ENCODE measurements at regions not wholly inside any gene's neighbourhood (a gene's known extent, or its start where the extent isn't known, plus 50 kb on each side); places are given as distances from the start of the nearest gene placed in this dataset.

- no peaks in the 10 kb centered on the region for H3K36me3 ChIP-seq (ENCODE audit: control insufficient read depth, insufficient read depth, low read length)
- H3K27me3 ChIP-seq (ENCODE audit: control insufficient read depth, insufficient read depth, low read length), result no peaks in the 10 kb centered on the region
- H3K23ac ChIP-seq (ENCODE audit: low read depth, low read length), result no peak overlapping the region
- H4K91ac ChIP-seq (ENCODE audit: insufficient read depth, low read depth, low read length), result no peak overlapping the region
- BruUV-seq (replicated peaks), result no TSS peak
- dilution Hi-C loops (cut with HindIII; ENCODE audit: low sequenced_read_pairs, unreplicated experiment) (no loop called here), intact Hi-C loops (cut with micrococcal nuclease) (loop anchor here (5.0 to 10.0 kb wide), 2 partner anchors 156 to 213 kb away; no protein-coding TSS in a partner anchor), in situ Hi-C loops (cut with MboI; ENCODE audit: low sequenced_read_pairs) (loop anchor here (10.0 kb wide), 1 partner anchor 56 kb away; the partner anchor contains the start of gene MEF2C)
- H3K9me1 ChIP-seq (ENCODE audit: insufficient read depth, low read length), result peaks cover 8% of the 10 kb centered on the region
- no peak overlapping the region for H3K4me2 ChIP-seq (ENCODE audit: low read depth, low read length)
- H3K9ac ChIP-seq (ENCODE audit: low read depth, low read length), result no peak overlapping the region
- no peak overlapping the region for H4K5ac ChIP-seq (ENCODE audit: low read depth, low read length)
- no CpG with 5 or more reads among the region's 1 CpG for WGBS, 2 experiments (ENCODE audit: extremely low coverage in 2 of 2, insufficient read length in 1 of 2)
- H3K18ac ChIP-seq (ENCODE audit: low read depth, low read length), result no peak overlapping the region
- no peaks in the 10 kb centered on the region for H3K9me3 ChIP-seq (ENCODE audit: control insufficient read depth, insufficient read depth, low read length)
- ATAC-seq (ENCODE audit: low read depth), result no peak
- no peak overlapping the region for H3K27ac ChIP-seq (ENCODE audit: insufficient read depth, low read length)
- TF ChIP-seq CEBPB (IDR thresholded peaks at IDR 0.05; ENCODE audit: low read depth, low read length), result no peak
- no peak for TF ChIP-seq USF2 (IDR thresholded peaks at IDR 0.05; ENCODE audit: low read depth, low read length)
- no peak for TF ChIP-seq NFE2L2 (IDR thresholded peaks at IDR 0.05; ENCODE audit: low read depth, low read length)
- TF ChIP-seq FOS (IDR thresholded peaks at IDR 0.05; ENCODE audit: low read depth, low read length), result no peak
- no peak for TF ChIP-seq BHLHE40 (IDR thresholded peaks at IDR 0.05; ENCODE audit: low read depth, low read length)
- TF ChIP-seq ELK1 (IDR thresholded peaks at IDR 0.05; ENCODE audit: borderline replicate concordance, low read depth, low read length), result no peak
- TF ChIP-seq POLR2A (IDR thresholded peaks at IDR 0.05; ENCODE audit: low read depth, low read length), result no peak
- TF ChIP-seq RFX5 (IDR thresholded peaks at IDR 0.05; ENCODE audit: low read depth, low read length), result no peak
- no peak for TF ChIP-seq SMC3 (IDR thresholded peaks at IDR 0.05; ENCODE audit: low read depth, low read length)
- TF ChIP-seq CHD1 (IDR thresholded peaks at IDR 0.05; ENCODE audit: low read depth, low read length), result no peak
- no peak for TF ChIP-seq MAZ (IDR thresholded peaks at IDR 0.05; ENCODE audit: borderline replicate concordance, low read depth, low read length)
- TF ChIP-seq RAD21 (IDR thresholded peaks at IDR 0.05; ENCODE audit: low read length), result no peak
- no peak for TF ChIP-seq MXI1 (IDR thresholded peaks at IDR 0.05; ENCODE audit: borderline replicate concordance, low read depth, low read length)
- TF ChIP-seq RCOR1 (IDR thresholded peaks at IDR 0.05; ENCODE audit: insufficient replicate concordance, low read length), result no peak
- no peak for TF ChIP-seq CTCF (conservative IDR thresholded peaks at IDR 0.05; ENCODE audit: low read depth, low read length)
- H3K4ac ChIP-seq (ENCODE audit: low read depth, low read length), result no peak overlapping the region
- no peak overlapping the region for H2AFZ ChIP-seq (replicated peaks; ENCODE audit: low read length, poor library complexity)
- no peak overlapping the region for H2BK20ac ChIP-seq (ENCODE audit: low read depth, low read length)
- H3K4me1 ChIP-seq (ENCODE audit: control insufficient read depth, insufficient read depth, low read length), result peaks cover 17% of the 10 kb centered on the region
- no peak overlapping the region for H2AK5ac ChIP-seq (ENCODE audit: low read depth, low read length)
- CTCF ChIA-PET, result no interaction called here
- H3K56ac ChIP-seq (ENCODE audit: extremely low read depth, insufficient read depth, low read length), result no peak overlapping the region
- no peak for DNase-seq
- no peaks in the 10 kb centered on the region for H4K20me1 ChIP-seq (ENCODE audit: insufficient read depth, low read length)
- no peak overlapping the region for H2BK15ac ChIP-seq (ENCODE audit: low read depth, low read length)
- no peak overlapping the region for H3K4me3 ChIP-seq (ENCODE audit: insufficient read depth, low read depth, low read length)
- H2BK120ac ChIP-seq (ENCODE audit: low read depth, low read length), result no peak overlapping the region
- H4K8ac ChIP-seq (ENCODE audit: low read depth in 2 of 2, low read length in 2 of 2), result no peak overlapping the region
- POLR2A ChIA-PET (ENCODE audit: unreplicated experiment), result no interaction called here
- H3K14ac ChIP-seq (replicated peaks; ENCODE audit: low read depth, low read length), result no peak overlapping the region
- H3K79me1 ChIP-seq (ENCODE audit: low read depth in 1 of 2, low read length in 2 of 2), result no peaks in the 10 kb centered on the region
- H2BK5ac ChIP-seq (ENCODE audit: low read depth, low read length, poor library complexity, severe bottlenecking), result no peak overlapping the region
- no peak overlapping the region for H2AK9ac ChIP-seq (replicated peaks; ENCODE audit: low read depth, low read length, poor library complexity)
Measured at GRCh38 chr5:88940713-88941112, 57.7 kb upstream of the MEF2C start.
